Left lung (tissue), 4 donors: ENCODE measurements at regions not wholly inside any gene's neighbourhood (a gene's known extent, or its start where the extent isn't known, plus 50 kb on each side); places are given as distances from the start of the nearest gene placed in this dataset.

Experiments
- ATAC-seq: fragments of 200-7000 bp; cut with Tn5 transposase; one replicate; pipeline ENCODE4 v1.9.1; 2020; ENCODE audit warnings: moderate library complexity
- DNase-seq, 4 donors: peaks; one replicate each; pipeline ENCODE4 v3.0.0-alpha.2; 2013 to 2020
- H3K27ac ChIP-seq, 2 donors: fragments of 200-600 bp; sonication (generic) in 1 of 2; one replicate each; pipeline versions ENCODE4 v1.5.0 to v1.8.0; 2020 to 2021
- H3K27me3 ChIP-seq, 2 donors: fragments of 200-600 bp; sonication (generic) in 1 of 2; one replicate each; pipeline versions ENCODE4 v1.5.0 to v1.8.0; 2020 to 2021
- H3K36me3 ChIP-seq, 2 donors: fragments of 200-600 bp; sonication (generic) in 1 of 2; one replicate each; pipeline versions ENCODE4 v1.5.0 to v1.8.0; 2020 to 2021
- H3K4me1 ChIP-seq, 2 donors: fragments of 200-600 bp; one replicate each; pipeline ENCODE4 v1.8.0; 2021
- H3K4me3 ChIP-seq, 2 donors: fragments of 200-600 bp; sonication (generic) in 1 of 2; one replicate each; pipeline versions ENCODE4 v1.5.0 to v1.8.0; 2020 to 2021; ENCODE audit warnings: mild to moderate bottlenecking in 1 of 2
- H3K9me3 ChIP-seq, 2 donors: fragments of 200-600 bp; sonication (generic) in 1 of 2; one replicate each; pipeline versions ENCODE4 v1.5.0 to v1.8.0; 2020 to 2021
- CTCF ChIP-seq, 2 donors: fragments of 200-600 bp; sonication (generic) in 1 of 2; IDR thresholded peaks; one replicate each; pipeline versions ENCODE4 v1.5.0 to v1.8.0; 2021; ENCODE audit warnings: antibody characterized with exemption in 2 of 2
- intact Hi-C, 2 donors: fragments of 100-400 bp; cut with DNase I; formaldehyde crosslinking; loops; one replicate each; pipeline versions ENCODE4 v1.11.2 to v1.14.2; 2022
- donor health status: DM: no; HTN: yes; CAD: no.
- donor health status: DM: no; HTN: no; CAD: no.

GRCh38 chr5:104661256-104661655, 1098.7 kb upstream of the NUDT12 start:
- Histone ChIP-seq H3K27ac (no peak overlapping the region), H3K36me3 (no peaks in the 10 kb centered on the region), H3K4me1 (no peaks in the 10 kb centered on the region), H3K9me3 (no peaks in the 10 kb centered on the region), H3K4me3 (no peak overlapping the region), H3K27me3 (no peaks in the 10 kb centered on the region)
- ATAC-seq (no peak), DNase-seq (no peak)
- TF ChIP-seq CTCF (IDR thresholded peaks at IDR 0.05): no peak
- intact Hi-C loops: no loop called here

DNA sequence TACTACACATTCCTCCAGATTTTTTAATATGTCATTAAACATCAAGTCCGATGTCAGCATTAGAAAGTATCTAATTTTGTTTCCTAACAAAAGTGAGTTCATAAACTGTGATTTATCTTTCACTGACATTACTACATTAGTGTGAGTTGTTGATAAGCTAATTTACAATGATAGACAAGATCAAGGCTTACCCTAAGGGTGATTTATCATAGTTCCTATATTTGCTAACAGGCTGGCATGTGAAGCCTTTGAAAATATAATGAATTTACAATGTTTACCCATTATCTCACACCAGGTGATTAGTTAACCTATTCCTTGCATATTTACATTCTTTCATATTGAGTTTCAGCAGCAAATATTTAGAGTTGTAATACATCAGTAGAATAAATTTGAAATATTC, 1096.9 kb upstream of the NUDT12 start:
- H3K27me3 ChIP-seq: no peaks in the 10 kb centered on the region
- H3K4me3 ChIP-seq: no peak overlapping the region
- H3K27ac ChIP-seq: no peak overlapping the region
- ATAC-seq: no peak
- no peaks in the 10 kb centered on the region for H3K36me3 ChIP-seq
- no peaks in the 10 kb centered on the region for H3K4me1 ChIP-seq
- intact Hi-C loops: no loop called here
- no peaks in the 10 kb centered on the region for H3K9me3 ChIP-seq
- TF ChIP-seq CTCF (IDR thresholded peaks at IDR 0.05): no peak
- DNase-seq: no peak

- TF ChIP-seq CTCF (IDR thresholded peaks at IDR 0.05): no peak
- H3K27me3 ChIP-seq: no peaks in the 10 kb centered on the region
- intact Hi-C loops: no loop called here
- H3K4me3 ChIP-seq: no peak overlapping the region
- DNase-seq (no peak), ATAC-seq (no peak)
- H3K4me1 ChIP-seq: no peaks in the 10 kb centered on the region
- no peaks in the 10 kb centered on the region for H3K36me3 ChIP-seq
- H3K27ac ChIP-seq: no peak overlapping the region
- H3K9me3 ChIP-seq: peaks cover 0 to 13% of the 10 kb centered on the region in 2 donors
Measured at GRCh38 chr5:104652271-104652861, 1089.8 kb upstream of the NUDT12 start.

DNA sequence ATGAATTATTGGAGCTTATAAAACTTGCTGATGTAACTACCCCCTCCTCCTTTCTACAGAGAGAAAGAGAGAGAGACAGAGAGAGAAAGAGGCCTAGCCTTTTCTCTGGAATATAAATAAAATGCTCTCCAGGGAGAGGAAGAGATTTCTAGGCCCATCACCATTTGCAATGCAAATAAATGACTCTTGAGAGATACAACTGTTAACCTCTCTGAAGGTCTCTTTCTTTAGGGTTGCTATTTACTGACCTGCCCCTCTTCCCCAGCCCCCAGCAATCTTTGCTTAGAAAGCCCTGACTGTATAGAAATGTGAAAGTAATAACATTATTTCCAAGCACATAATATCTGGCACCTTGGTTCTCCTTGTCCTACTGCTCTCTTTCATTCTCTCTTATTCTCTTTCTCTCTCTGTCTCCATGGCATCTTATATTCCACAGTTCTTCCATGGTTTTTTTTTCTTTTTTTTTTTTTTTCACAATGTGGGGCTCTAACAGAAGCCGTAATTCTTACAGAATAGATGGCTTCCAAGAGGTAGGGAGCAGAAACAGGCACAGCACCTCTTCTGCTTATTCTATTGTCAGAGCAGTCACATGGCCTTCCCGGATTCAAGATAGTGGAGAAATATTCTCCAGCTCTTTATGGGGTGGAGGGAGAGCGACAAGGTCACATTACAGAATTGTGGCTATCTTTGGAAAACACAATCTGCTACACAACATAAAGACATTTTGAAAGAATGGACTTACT, 1087.9 kb upstream of the NUDT12 start:
- DNase-seq: no peak
- H3K9me3 ChIP-seq: peaks cover 0 to 13% of the 10 kb centered on the region in 2 donors
- intact Hi-C loops: no loop called here
- no peak overlapping the region for H3K27ac ChIP-seq
- no peak for TF ChIP-seq CTCF (IDR thresholded peaks at IDR 0.05)
- no peak overlapping the region for H3K4me3 ChIP-seq
- H3K4me1 ChIP-seq: no peaks in the 10 kb centered on the region
- no peaks in the 10 kb centered on the region for H3K27me3 ChIP-seq
- no peaks in the 10 kb centered on the region for H3K36me3 ChIP-seq
- ATAC-seq: no peak

DNA sequence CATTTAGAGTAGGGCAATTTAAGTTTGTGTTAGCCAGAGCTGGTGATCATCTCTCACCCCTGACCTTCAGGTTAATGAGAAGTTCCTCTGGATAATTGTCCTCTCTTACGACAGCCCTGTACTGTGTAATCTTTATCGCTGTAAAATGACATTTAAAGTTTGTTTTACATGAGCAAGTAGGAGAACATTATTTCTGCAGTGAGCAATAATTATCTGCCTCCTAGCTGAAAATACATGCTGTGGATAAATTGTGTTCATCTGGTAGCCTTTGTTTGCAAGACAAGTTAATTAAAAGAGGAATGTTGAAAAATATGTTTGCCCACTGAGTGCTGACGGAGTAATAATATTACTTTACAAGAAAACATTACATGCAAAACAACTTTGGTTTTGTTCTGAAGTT, 1083.8 kb upstream of the NUDT12 start:
- H3K27me3 ChIP-seq: no peaks in the 10 kb centered on the region
- no peaks in the 10 kb centered on the region for H3K36me3 ChIP-seq
- TF ChIP-seq CTCF (IDR thresholded peaks at IDR 0.05): no peak
- intact Hi-C loops: no loop called here
- H3K4me3 ChIP-seq: no peak overlapping the region
- DNase-seq: no peak
- H3K9me3 ChIP-seq: no peaks in the 10 kb centered on the region
- H3K27ac ChIP-seq: no peak overlapping the region
- H3K4me1 ChIP-seq: no peaks in the 10 kb centered on the region
- no peak for ATAC-seq
